Kidney epithelial cell (primary cell): ENCODE measurements at regions not wholly inside any gene's neighbourhood (a gene's known extent, or its start where the extent isn't known, plus 50 kb on each side); places are given as distances from the start of the nearest gene placed in this dataset.

Experiments
- DNase-seq: peaks from one replicate; pipeline ENCODE4 v3.0.0-alpha.2; 2010; ENCODE audit warnings: low read depth
- H3K27me3 ChIP-seq: 2 replicates; pipeline ENCODE4 v1.6.0; 2011; ENCODE audit warnings: low read length; ENCODE audit not compliant: control insufficient read depth, insufficient read depth
- H3K36me3 ChIP-seq: 2 replicates; pipeline ENCODE4 v1.5.1; 2011; ENCODE audit warnings: low read length; ENCODE audit not compliant: control insufficient read depth, insufficient read depth
- H3K4me3 ChIP-seq: 2 replicates; pipeline ENCODE4 v1.5.1; 2011; ENCODE audit warnings: low read depth, mild to moderate bottlenecking, control low read depth, low read length
- CTCF ChIP-seq: IDR thresholded peaks from 2 replicates; pipeline ENCODE4 v1.5.1; 2011; ENCODE audit warnings: mild to moderate bottlenecking, moderate library complexity, low read length, control low read depth, inconsistent platforms; ENCODE audit not compliant: insufficient read depth, poor library complexity, severe bottlenecking

- no peaks in the 10 kb centered on the region for H3K27me3 ChIP-seq
- DNase-seq = no peak
- no peaks in the 10 kb centered on the region for H3K36me3 ChIP-seq
- no peak for TF ChIP-seq CTCF
- H3K4me3 ChIP-seq = no peak overlapping the region
Measured at GRCh38 chr3:28923994-28924393, 356.9 kb upstream of the RBMS3 start.

- DNase-seq = no peak
- H3K27me3 ChIP-seq = no peaks in the 10 kb centered on the region
- no peak for TF ChIP-seq CTCF
- H3K36me3 ChIP-seq = no peaks in the 10 kb centered on the region
- H3K4me3 ChIP-seq = no peak overlapping the region
Measured at GRCh38 chr3:28924744-28925360, 356.0 kb upstream of the RBMS3 start.

GRCh38 chr3:28933337-28933736, 347.5 kb upstream of the RBMS3 start:
- Histone ChIP-seq H3K36me3 (no peaks in the 10 kb centered on the region), H3K27me3 (no peaks in the 10 kb centered on the region), H3K4me3 (no peak overlapping the region)
- DNase-seq = no peak
- TF ChIP-seq CTCF = no peak

- no peak for DNase-seq
- no peaks in the 10 kb centered on the region for H3K36me3 ChIP-seq
- H3K27me3 ChIP-seq = no peaks in the 10 kb centered on the region
- no peak for TF ChIP-seq CTCF
- no peak overlapping the region for H3K4me3 ChIP-seq
Measured at GRCh38 chr3:28934126-28934813, 346.6 kb upstream of the RBMS3 start.

DNA sequence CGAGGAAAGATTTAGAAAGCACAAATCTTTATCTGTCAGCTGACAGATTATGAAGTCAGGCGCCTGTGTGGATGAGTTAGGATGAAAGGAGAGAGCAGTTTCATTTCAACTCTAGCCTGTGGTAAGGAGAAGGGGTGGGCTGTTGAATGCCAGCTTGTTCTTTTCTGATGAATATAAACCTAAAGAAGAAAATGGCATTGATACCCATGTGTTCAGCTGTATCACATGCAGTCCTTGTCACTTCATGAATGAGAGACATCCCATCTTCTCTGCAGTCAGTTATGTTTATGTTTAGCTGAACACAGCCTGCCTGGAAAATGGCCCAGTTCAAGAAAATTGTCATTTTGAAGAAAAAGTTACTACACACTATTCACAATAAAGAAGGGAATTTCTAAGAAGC, 345.7 kb upstream of the RBMS3 start:
- TF ChIP-seq CTCF = no peak
- H3K27me3 ChIP-seq = no peaks in the 10 kb centered on the region
- DNase-seq = no peak
- H3K4me3 ChIP-seq = no peak overlapping the region
- no peaks in the 10 kb centered on the region for H3K36me3 ChIP-seq

GRCh38 chr3:28936154-28936553, 344.7 kb upstream of the RBMS3 start:
- TF ChIP-seq CTCF = no peak
- Histone ChIP-seq H3K4me3 (no peak overlapping the region), H3K36me3 (no peaks in the 10 kb centered on the region), H3K27me3 (no peaks in the 10 kb centered on the region)
- DNase-seq = no peak
